ENCODE measurements at regions not wholly inside any gene's neighbourhood (a gene's known extent, or its start where the extent isn't known, plus 50 kb on each side); places are given as distances from the start of the nearest gene placed in this dataset.
A peak's percentile ranks its signal among the peaks of the same experiment; 100 is the strongest.

DNA sequence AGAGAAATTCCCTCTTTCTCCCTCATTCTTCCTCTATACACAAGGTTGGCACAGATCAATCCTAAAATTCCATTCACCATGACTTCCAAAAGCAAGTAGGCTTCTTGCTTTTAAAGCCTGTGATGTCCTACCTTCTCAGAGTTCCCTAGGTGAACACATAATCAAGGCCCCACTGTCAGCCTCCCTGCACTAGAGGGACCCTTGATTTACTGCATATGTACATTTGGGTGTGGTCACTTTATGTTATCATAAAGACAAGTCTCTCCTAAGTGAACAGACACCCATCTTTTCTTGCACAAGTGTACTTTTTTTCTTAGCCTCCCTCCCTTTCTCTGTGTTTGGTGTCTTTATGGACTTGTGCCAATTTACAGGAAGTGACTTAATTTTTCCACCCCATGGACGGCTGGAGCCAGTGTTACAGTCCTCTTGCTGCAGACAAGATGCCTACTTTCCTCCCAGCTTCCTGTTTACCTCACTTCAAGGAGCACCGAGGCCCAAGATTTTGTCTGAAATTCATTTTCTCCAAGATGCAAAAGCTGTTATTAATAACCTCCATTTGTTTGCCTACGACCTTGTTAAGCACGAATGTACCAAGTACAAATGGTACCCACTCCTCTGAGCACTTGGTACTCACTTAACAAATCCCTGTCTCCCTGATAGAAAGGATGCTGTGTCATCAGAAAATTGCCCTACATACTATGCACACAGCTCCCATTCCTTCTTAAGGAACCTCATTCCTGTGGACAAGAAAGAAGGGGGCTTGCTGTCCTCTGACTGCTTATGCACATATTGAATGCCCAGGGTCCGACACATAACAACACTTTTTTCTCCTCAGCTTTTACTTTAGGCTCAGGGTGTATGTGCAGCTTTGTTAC, 82.8 kb upstream of the SLC44A3 start:
- DNase-seq (ENCODE audit: low read depth), result peak; percentile 38
- Histone ChIP-seq H3K36me3 (ENCODE audit: control insufficient read depth, insufficient read depth, low read length) (no peaks in the 10 kb centered on the region), H3K4me3 (ENCODE audit: low read depth, low read length) (no peak overlapping the region), H3K27me3 (ENCODE audit: control insufficient read depth, insufficient read depth, low read length) (no peaks in the 10 kb centered on the region)
- FAIRE-seq, result no peak
- TF ChIP-seq, protein P1, sequence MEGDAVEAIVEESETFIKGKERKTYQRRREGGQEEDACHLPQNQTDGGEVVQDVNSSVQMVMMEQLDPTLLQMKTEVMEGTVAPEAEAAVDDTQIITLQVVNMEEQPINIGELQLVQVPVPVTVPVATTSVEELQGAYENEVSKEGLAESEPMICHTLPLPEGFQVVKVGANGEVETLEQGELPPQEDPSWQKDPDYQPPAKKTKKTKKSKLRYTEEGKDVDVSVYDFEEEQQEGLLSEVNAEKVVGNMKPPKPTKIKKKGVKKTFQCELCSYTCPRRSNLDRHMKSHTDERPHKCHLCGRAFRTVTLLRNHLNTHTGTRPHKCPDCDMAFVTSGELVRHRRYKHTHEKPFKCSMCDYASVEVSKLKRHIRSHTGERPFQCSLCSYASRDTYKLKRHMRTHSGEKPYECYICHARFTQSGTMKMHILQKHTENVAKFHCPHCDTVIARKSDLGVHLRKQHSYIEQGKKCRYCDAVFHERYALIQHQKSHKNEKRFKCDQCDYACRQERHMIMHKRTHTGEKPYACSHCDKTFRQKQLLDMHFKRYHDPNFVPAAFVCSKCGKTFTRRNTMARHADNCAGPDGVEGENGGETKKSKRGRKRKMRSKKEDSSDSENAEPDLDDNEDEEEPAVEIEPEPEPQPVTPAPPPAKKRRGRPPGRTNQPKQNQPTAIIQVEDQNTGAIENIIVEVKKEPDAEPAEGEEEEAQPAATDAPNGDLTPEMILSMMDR (IDR thresholded peaks at IDR 0.05; ENCODE audit: insufficient read depth, low read length, severe bottlenecking), result no peak

DNA sequence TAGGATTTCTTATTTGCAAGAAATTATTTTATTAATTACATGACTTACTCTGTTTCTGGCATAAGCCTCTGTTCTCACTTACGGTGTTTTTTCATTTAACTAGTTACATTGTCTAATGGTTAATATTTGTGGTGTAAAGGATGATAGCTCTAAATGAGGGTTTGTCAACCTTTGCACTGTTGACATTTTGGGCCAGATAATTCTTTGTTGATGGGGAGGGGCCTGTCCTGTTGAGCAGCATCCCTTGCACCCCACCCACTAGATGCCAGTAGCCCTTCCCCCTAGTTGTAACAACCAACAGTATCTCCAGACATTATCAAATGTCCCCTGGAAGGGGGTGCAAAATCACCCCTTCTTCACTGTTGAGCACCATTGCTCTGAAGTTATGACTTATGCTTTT, 83.6 kb upstream of the SLC44A3 start:
- FAIRE-seq (no peak), DNase-seq (ENCODE audit: low read depth) (no peak)
- Histone ChIP-seq H3K36me3 (ENCODE audit: control insufficient read depth, insufficient read depth, low read length) (no peaks in the 10 kb centered on the region), H3K4me3 (ENCODE audit: low read depth, low read length) (no peak overlapping the region), H3K27me3 (ENCODE audit: control insufficient read depth, insufficient read depth, low read length) (no peaks in the 10 kb centered on the region)
- TF ChIP-seq, protein P1 (IDR thresholded peaks at IDR 0.05; ENCODE audit: insufficient read depth, low read length, severe bottlenecking), result no peak

DNA sequence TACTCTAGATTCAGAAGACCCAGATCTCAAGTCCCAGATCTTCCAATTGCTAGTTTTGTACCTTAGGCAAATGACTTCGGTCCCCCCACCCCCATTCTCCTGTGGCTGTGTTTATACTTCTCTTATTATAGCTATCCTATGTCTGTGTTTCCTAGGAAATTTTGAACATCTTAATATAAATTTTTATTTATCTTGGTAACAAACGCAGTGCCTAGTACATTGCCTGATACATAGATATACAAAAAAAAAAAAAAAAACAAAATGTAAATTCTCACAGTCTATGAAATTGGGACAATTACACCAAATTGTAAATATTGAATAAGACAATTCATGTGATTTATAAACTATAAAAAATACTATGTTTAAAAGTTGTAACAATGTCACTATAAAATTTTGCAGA, 84.1 kb upstream of the SLC44A3 start:
- no peaks in the 10 kb centered on the region for H3K27me3 ChIP-seq (ENCODE audit: control insufficient read depth, insufficient read depth, low read length)
- H3K4me3 ChIP-seq (ENCODE audit: low read depth, low read length), result no peak overlapping the region
- DNase-seq (ENCODE audit: low read depth) (no peak), FAIRE-seq (no peak)
- TF ChIP-seq, protein P1 (IDR thresholded peaks at IDR 0.05; ENCODE audit: insufficient read depth, low read length, severe bottlenecking), result no peak
- H3K36me3 ChIP-seq (ENCODE audit: control insufficient read depth, insufficient read depth, low read length), result no peaks in the 10 kb centered on the region

DNA sequence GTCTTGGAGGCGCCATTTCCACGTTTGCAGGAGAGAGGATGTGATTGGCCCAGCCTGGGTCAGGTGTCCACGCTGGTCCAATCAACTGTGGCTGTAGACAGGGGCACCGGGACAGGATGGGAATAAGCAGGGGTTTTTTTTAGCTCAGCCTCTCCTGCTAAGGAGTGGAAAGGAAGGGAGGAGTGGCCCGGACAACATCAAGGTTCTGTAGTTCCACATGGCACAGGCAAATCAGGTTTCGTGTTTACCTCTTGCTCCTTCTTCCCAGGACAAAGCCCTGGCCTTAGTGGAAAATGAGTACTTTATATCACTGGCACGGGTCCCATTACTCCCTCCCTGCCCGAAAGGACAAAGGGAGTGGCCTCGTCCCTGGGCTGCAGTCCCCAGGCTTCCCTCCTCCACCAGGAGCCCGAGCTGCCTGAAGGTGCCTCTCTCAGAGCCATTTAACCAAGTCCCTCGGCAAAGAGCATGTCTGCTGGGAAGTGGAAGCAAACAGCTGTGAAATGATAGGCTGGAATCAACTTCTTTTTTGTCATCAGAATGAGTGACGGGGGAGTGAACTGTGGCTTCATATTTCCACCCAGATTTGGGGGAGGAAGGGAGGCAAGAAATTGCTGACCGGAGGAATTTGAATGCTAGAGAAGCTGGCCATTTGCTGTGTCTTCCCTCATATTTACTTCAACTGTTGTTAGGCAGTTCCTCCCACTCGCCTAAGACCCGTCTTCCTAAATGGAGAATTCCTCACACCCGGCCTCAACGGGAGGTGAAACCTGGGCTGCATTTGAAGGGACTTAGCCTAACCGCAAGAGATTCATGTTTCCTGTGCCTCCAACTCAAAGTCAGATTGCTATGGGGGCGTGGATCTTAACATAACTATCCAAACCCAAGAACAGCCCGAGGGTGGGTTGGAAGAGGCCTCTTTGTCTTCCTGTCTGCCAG, 84.9 kb upstream of the SLC44A3 start:
- FAIRE-seq (no peak), DNase-seq (ENCODE audit: low read depth) (peak; percentile 75)
- TF ChIP-seq, protein P1 (IDR thresholded peaks at IDR 0.05; ENCODE audit: insufficient read depth, low read length, severe bottlenecking), result no peak
- H3K4me3 ChIP-seq (ENCODE audit: low read depth, low read length), result no peak overlapping the region
- H3K27me3 ChIP-seq (ENCODE audit: control insufficient read depth, insufficient read depth, low read length), result no peaks in the 10 kb centered on the region
- no peaks in the 10 kb centered on the region for H3K36me3 ChIP-seq (ENCODE audit: control insufficient read depth, insufficient read depth, low read length)

DNA sequence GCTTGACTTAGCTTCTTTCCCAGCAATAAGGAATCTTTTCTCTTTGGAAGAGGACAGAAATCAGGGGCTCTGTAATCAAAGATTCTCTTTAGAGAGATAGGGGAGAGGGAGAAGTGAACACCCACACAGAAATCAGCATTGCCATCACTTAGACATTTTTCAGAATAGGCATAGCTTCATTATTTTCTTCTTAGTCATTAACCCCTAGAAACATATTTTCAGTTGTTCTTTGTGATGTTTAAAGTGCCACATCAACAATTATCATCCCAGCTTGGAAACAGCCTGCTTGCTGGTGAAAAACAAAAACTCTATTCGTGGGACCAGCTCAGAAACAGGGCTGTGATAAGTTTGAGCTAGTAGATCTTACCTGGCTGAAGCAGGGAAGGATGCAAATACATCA, 88.3 kb upstream of the SLC44A3 start:
- Histone ChIP-seq H3K27me3 (ENCODE audit: control insufficient read depth, insufficient read depth, low read length) (no peaks in the 10 kb centered on the region), H3K36me3 (ENCODE audit: control insufficient read depth, insufficient read depth, low read length) (no peaks in the 10 kb centered on the region), H3K4me3 (ENCODE audit: low read depth, low read length) (no peak overlapping the region)
- FAIRE-seq (no peak), DNase-seq (ENCODE audit: low read depth) (no peak)
- TF ChIP-seq, protein P1 (IDR thresholded peaks at IDR 0.05; ENCODE audit: insufficient read depth, low read length, severe bottlenecking), result no peak

All from bronchial epithelial cell (primary cell).